Kidney glomerular epithelial cell (primary cell): ENCODE measurements at regions not wholly inside any gene's neighbourhood (a gene's known extent, or its start where the extent isn't known, plus 50 kb on each side); places are given as distances from the start of the nearest gene placed in this dataset.
A peak's percentile ranks its signal among the peaks of the same experiment; 100 is the strongest.

ENCODE experiments used
- DNase-seq: peaks from one replicate; lab custom pipeline; 2025; lab: John Stamatoyannopoulos, UW

- no peak for DNase-seq
Measured at GRCh38 chr20:7085467-7085866, 318.0 kb downstream of the BMP2 start.

GRCh38 chr20:7087803-7088202 lies 320.3 kb downstream of the BMP2 start:
- DNase-seq: no peak

GRCh38 chr20:7090001-7090400 lies 322.5 kb downstream of the BMP2 start:
- DNase-seq: no peak

- no peak for DNase-seq
Measured at GRCh38 chr20:7090811-7091210, 323.3 kb downstream of the BMP2 start.

GRCh38 chr20:7091655-7092054 lies 324.2 kb downstream of the BMP2 start:
- no peak for DNase-seq

GRCh38 chr20:7094438-7094997 lies 327.0 kb downstream of the BMP2 start:
- peak; percentile 33 for DNase-seq

GRCh38 chr20:7106910-7107309 lies 339.4 kb downstream of the BMP2 start:
- DNase-seq: no peak

GRCh38 chr20:7108929-7109328 lies 341.4 kb downstream of the BMP2 start:
- no peak for DNase-seq

- peak; percentile 42 for DNase-seq
Measured at GRCh38 chr20:7113577-7114466, 346.3 kb downstream of the BMP2 start.

- DNase-seq: no peak
Measured at GRCh38 chr20:7123457-7123856, 356.0 kb downstream of the BMP2 start.

GRCh38 chr20:7124120-7124519 lies 356.6 kb downstream of the BMP2 start:
- no peak for DNase-seq

GRCh38 chr20:7136886-7137285 lies 369.4 kb downstream of the BMP2 start:
- no peak for DNase-seq

- DNase-seq: no peak
Measured at GRCh38 chr20:7137395-7138151, 370.1 kb downstream of the BMP2 start.

- no peak for DNase-seq
Measured at GRCh38 chr20:7144464-7144863, 377.0 kb downstream of the BMP2 start.

GRCh38 chr20:7146552-7147219 lies 379.2 kb downstream of the BMP2 start:
- DNase-seq: no peak

GRCh38 chr20:7147220-7147601 lies 379.7 kb downstream of the BMP2 start:
- DNase-seq: no peak

GRCh38 chr20:7151676-7152470 lies 384.4 kb downstream of the BMP2 start:
- peak; percentile 47 for DNase-seq

- DNase-seq: no peak
Measured at GRCh38 chr20:7155282-7155681, 387.8 kb downstream of the BMP2 start.

GRCh38 chr20:7155794-7156193 lies 388.3 kb downstream of the BMP2 start:
- DNase-seq: no peak

GRCh38 chr20:7159903-7160302 lies 392.4 kb downstream of the BMP2 start:
- no peak for DNase-seq

- DNase-seq: peak; percentile 36
Measured at GRCh38 chr20:7161690-7162089, 394.2 kb downstream of the BMP2 start.

- no peak for DNase-seq
Measured at GRCh38 chr20:7171911-7172310, 404.4 kb downstream of the BMP2 start.
